Thyroid gland (tissue), 4 donors: ENCODE measurements at regions not wholly inside any gene's neighbourhood (a gene's known extent, or its start where the extent isn't known, plus 50 kb on each side); places are given as distances from the start of the nearest gene placed in this dataset.

ENCODE experiments used
- DNase-seq, 2 donors: peaks; one replicate each; pipeline ENCODE4 v3.0.0-alpha.2; 2019
- H3K27ac ChIP-seq, 3 donors: fragments of 200-600 bp; sonication (generic); 1 replicate in 2 of 3; 2 replicates in 1 of 3; pipeline ENCODE4 v1.5.1; 2016 to 2019; ENCODE audit warnings: mild to moderate bottlenecking in 1 of 3, moderate library complexity in 1 of 3
- H3K27me3 ChIP-seq: fragments of 200-600 bp; sonication (generic); one replicate; pipeline ENCODE4 v1.5.1; 2019
- H3K36me3 ChIP-seq, 2 donors: fragments of 200-600 bp; sonication (generic); one replicate each; pipeline ENCODE4 v1.5.1; 2016 to 2019
- H3K4me1 ChIP-seq, 2 donors: fragments of 200-600 bp; sonication (generic); one replicate each; pipeline ENCODE4 v1.5.1; 2017 to 2019
- H3K4me3 ChIP-seq, 3 donors: fragments of 200-600 bp; sonication (generic); replicated peaks in 1 of 3; 1 replicate in 2 of 3; 2 replicates in 1 of 3; pipeline ENCODE4 v1.5.1; 2016; ENCODE audit warnings: mild to moderate bottlenecking in 1 of 3
- H3K9me3 ChIP-seq: fragments of 200-600 bp; sonication (generic); one replicate; pipeline ENCODE4 v1.5.1; 2017
- POLR2A ChIP-seq, 2 donors: fragments of 450-650 bp; IDR thresholded peaks; one replicate each; pipeline ENCODE4 v1.6.1; 2017; ENCODE audit warnings: antibody characterized with exemption in 2 of 2, mild to moderate bottlenecking in 2 of 2, moderate library complexity in 1 of 2
- WGBS, 2 donors: methylation state at CpG; one replicate each; pipeline ENCODE4 v1.1.5; 2017; 5-methylcytosine and 5-hydroxymethylcytosine counted together
- intact Hi-C: fragments of 100-400 bp; cut with DNase I; formaldehyde crosslinking; loops from one replicate; pipeline ENCODE4 v1.15.1; 2023
- TF ChIP-seq, protein P1 (sequence below), 6 experiments: fragments of 200-600 bp in 3 of 6; fragments of 450-650 bp in 3 of 6; sonication (generic) in 3 of 6; IDR thresholded peaks; one replicate each; pipeline ENCODE4 v1.5.1; 2016 to 2019; ENCODE audit warnings: antibody characterized with exemption in 6 of 6, mild to moderate bottlenecking in 2 of 6, inconsistent platforms in 1 of 6, moderate library complexity in 1 of 6

DNA sequence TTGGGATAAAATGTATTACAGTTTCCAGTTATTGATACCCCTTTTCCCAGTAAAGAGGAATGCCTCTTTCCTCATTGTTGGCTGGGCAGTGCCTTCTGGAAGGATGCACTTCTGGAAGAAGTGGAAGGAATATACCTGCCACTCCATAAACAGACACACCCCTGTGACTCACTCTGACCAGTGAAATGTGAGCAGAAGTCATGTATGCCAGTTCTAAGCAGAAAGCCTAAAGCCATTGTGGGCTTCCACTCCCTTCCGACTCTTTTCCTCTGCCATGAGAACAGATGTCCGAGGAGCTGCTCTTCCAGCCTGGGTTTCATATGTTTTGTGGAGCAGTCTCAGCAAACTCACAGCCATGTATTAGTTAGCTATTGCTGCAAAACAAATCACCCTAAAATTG is 166.1 kb upstream of the SERP2 start:
- Histone ChIP-seq H3K36me3 (no peaks in the 10 kb centered on the region), H3K4me1 (no peaks in the 10 kb centered on the region), H3K27me3 (no peaks in the 10 kb centered on the region), H3K27ac (no peak overlapping the region), H3K4me3 (no peak overlapping the region), H3K9me3 (no peaks in the 10 kb centered on the region)
- no peak for TF ChIP-seq POLR2A (IDR thresholded peaks at IDR 0.05)
- TF ChIP-seq, protein P1, sequence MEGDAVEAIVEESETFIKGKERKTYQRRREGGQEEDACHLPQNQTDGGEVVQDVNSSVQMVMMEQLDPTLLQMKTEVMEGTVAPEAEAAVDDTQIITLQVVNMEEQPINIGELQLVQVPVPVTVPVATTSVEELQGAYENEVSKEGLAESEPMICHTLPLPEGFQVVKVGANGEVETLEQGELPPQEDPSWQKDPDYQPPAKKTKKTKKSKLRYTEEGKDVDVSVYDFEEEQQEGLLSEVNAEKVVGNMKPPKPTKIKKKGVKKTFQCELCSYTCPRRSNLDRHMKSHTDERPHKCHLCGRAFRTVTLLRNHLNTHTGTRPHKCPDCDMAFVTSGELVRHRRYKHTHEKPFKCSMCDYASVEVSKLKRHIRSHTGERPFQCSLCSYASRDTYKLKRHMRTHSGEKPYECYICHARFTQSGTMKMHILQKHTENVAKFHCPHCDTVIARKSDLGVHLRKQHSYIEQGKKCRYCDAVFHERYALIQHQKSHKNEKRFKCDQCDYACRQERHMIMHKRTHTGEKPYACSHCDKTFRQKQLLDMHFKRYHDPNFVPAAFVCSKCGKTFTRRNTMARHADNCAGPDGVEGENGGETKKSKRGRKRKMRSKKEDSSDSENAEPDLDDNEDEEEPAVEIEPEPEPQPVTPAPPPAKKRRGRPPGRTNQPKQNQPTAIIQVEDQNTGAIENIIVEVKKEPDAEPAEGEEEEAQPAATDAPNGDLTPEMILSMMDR (IDR thresholded peaks at IDR 0.05) = no peak
- DNase-seq = no peak
- WGBS, 2 donors = 100% methylated on average over 2 of the region's 2 CpGs
- intact Hi-C loops = no loop called here

- Histone ChIP-seq H3K36me3 (no peaks in the 10 kb centered on the region), H3K27ac (no peak overlapping the region), H3K4me1 (no peaks in the 10 kb centered on the region), H3K4me3 (no peak overlapping the region), H3K9me3 (no peaks in the 10 kb centered on the region), H3K27me3 (no peaks in the 10 kb centered on the region)
- intact Hi-C loops = no loop called here
- no peak for DNase-seq
- 64 to 73% methylated on average over 2 of the region's 2 CpGs for WGBS, 2 donors
- TF ChIP-seq, protein P1 (IDR thresholded peaks at IDR 0.05) = no peak
Observed at GRCh38 chr13:44210525-44210924, 163.1 kb upstream of the SERP2 start.

DNA sequence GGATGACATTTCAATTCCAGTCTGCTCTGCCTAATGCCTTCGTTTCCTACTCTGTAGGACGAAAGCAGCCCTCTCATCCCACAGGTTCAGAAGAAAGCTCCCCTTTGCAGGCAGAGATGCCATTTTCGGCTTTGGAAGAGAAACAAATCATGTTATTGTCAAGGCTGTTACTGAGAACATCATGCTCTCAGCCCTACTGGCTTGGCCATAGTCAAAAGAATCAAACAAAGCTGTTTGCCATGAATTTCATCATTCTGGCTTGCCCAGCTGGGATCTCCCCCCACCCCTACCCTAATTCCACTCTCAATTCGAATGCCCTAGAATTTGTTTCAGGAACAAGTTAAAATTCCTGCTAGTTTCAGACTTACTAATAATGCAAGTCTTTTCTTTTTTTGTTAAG is 162.3 kb upstream of the SERP2 start:
- 82 to 88% methylated on average over 4 of the region's 4 CpGs for WGBS, 2 donors
- Histone ChIP-seq H3K4me1 (no peaks in the 10 kb centered on the region), H3K4me3 (no peak overlapping the region), H3K27ac (no peak overlapping the region), H3K27me3 (no peaks in the 10 kb centered on the region), H3K9me3 (no peaks in the 10 kb centered on the region), H3K36me3 (no peaks in the 10 kb centered on the region)
- DNase-seq = no peak
- no peak for TF ChIP-seq POLR2A (IDR thresholded peaks at IDR 0.05)
- TF ChIP-seq, protein P1 (IDR thresholded peaks at IDR 0.05) = no peak
- intact Hi-C loops = no loop called here

GRCh38 chr13:44211704-44212346 is 161.8 kb upstream of the SERP2 start:
- no peaks in the 10 kb centered on the region for H3K4me1 ChIP-seq
- intact Hi-C loops = no loop called here
- H3K27me3 ChIP-seq = no peaks in the 10 kb centered on the region
- H3K36me3 ChIP-seq = no peaks in the 10 kb centered on the region
- H3K9me3 ChIP-seq = no peaks in the 10 kb centered on the region
- no peak overlapping the region for H3K27ac ChIP-seq
- no peak for TF ChIP-seq POLR2A (IDR thresholded peaks at IDR 0.05)
- TF ChIP-seq, protein P1 (IDR thresholded peaks at IDR 0.05) = no peak
- no peak for DNase-seq
- WGBS, 2 donors = 88 to 93% methylated on average over 14 of the region's 14 CpGs
- no peak overlapping the region for H3K4me3 ChIP-seq

DNA sequence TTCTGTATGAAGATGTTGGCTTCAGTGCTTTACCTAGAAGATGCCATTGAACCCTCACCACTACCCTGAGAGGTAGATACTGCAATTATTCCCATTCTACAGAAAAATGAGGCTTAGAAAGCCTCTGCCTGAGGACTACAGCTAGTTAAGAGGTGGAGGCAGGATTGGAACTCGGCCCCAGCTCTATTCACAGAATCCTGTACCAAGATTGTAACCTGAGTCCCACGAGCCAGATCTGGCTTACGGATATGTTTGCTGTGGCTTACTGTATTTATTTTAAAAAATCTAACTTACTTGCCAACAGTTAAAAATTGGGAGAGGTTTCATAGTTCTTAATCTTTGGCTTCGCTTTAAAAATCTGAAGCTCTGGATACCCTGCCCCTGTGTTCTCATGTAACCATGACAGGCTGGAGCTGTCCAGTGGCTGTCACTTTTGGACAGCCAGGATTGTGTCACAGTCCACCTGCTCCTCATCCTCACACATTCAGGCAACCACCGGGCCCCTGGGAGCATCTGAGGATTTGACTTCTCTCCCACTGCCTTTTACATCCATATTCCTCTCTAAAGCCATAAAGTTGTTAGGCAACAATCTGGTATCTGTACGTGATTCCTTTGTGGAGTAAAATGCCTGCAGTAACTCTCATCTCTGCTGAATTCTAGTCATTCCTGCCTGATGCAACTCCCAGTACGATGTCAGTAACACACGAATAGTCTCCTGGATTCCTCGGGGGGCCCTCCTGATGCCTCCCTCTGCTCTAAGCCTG is 160.8 kb upstream of the SERP2 start:
- intact Hi-C loops = no loop called here
- no peak overlapping the region for H3K27ac ChIP-seq
- DNase-seq = no peak

More for the DNA sequence above, 160.8 kb upstream of the SERP2 start:
- WGBS, 2 donors = 61 to 69% methylated on average over 9 of the region's 9 CpGs
- Histone ChIP-seq H3K4me3 (no peak overlapping the region), H3K27me3 (no peaks in the 10 kb centered on the region), H3K36me3 (no peaks in the 10 kb centered on the region), H3K4me1 (peaks cover under 1 to 5% of the 10 kb centered on the region in 2 donors), H3K9me3 (no peaks in the 10 kb centered on the region)
- TF ChIP-seq POLR2A (IDR thresholded peaks at IDR 0.05) = no peak
- TF ChIP-seq, protein P1 (IDR thresholded peaks at IDR 0.05) = no peak
